ENCODE measurements at regions not wholly inside any gene's neighbourhood (a gene's known extent, or its start where the extent isn't known, plus 50 kb on each side); places are given as distances from the start of the nearest gene placed in this dataset.
"Not testable (repeated sequence)": the region's sequence is repeated elsewhere in the genome, so short reads cannot be mapped to it uniquely, and the experiment has no call there.

DNA sequence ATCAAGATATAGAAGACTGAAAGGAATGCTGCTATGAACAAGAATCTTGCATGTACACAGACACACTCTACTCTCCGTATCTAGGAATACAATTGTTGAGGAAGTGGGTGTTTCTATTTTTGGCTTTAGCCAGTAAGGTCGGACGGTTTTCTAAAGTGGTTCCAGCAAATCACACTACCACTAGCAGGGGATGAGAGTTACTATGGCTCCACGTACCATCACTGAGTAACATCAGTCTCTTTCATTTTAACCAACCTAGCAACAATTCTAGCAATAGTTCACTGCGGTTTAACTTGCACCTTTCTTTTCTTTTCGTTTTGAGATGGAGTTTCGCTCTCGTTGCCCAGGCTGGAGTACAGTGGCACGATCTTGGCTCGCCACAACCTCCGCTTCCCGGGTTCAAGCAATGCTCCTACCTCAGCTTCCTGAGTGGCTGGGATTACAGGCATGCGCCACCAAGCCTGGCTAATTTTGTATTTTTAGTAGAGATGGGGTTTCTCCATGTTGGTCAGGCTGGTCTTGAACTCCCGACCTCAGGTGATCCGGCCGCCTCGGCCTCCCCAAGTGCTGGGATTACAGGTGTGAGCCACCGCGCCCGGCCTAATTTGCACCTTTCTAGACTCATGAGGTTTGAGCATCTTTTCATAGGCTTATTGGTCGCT is 103.2 kb upstream of the ZNF746 start:
- not testable (repeated sequence) for DNase-seq

DNA sequence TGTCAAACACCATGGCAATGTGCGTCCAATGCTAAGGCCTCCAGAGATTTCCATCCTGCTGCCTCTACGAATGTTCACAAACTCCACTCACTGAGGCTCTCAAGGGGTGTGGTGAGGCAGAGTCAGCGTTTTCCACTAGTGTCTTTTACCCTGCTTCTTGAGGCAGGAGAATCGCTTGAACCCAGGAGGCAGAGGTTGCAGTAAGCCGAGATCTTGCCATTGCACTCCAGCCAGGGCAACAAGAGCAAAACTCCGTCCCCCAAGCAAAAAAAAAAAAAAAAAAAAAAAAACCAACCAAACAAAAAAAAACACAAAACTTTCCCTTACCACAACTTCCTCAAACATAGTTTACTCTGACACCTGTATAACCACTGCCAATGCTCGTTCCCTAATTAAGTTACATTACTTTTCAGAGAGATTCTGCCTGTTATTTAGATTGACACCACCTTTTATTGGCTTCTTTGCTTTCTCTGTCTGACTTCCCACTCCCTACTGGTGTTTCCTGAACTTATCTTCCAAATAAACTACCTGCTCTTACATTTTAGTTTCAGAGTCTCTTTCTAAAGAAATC is 102.1 kb upstream of the ZNF746 start:
- no peak for DNase-seq

DNA sequence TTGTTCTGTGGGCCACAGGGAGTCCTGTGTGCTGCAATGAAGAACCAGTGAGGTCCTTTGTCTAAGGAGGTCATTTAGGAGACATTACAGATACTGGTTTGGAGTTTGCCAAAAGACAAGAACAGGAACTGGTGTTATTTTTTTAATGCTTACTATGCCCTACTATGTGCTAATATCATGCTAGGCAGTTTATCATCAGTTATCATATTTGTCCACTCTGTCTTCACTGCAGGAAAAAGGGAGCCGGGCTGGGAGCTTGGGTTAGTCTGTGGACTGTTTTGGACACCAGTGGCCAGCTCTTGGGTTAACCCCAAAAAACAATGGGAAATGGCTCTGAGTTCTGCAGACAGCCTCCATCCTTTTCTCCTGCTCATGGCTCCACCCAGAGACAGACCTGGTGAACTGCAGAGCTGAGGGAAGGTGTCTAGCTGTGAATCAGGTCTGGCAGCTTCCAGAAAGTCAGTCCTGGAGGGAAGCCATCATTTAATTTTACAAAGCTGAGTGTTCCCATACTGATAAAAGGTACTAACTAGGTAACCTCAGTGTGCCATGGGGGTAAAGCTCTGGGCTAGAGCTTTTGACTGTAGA is 101.2 kb upstream of the ZNF746 start:
- DNase-seq = peak; percentile 68

DNA sequence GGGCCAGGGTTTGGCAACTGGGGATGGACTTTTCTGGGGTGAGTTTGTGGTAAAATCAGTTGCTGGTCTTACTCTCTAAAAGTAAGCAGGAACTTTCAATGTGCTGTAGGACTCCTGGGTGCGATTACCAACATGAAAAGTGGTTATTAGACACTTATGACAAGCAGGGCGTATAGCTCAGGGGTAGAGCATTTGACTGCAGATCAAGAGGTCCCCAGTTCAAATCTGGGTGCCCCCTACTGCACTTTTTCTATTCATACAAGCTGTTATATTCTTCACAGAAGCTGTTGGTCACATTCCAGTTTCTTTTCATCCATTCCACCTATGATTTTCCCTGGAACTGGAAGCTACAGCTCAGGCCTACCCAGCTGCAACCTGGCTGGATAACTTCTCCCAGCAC is 100.2 kb upstream of the ZNF746 start:
- DNase-seq = not testable (repeated sequence)

DNA sequence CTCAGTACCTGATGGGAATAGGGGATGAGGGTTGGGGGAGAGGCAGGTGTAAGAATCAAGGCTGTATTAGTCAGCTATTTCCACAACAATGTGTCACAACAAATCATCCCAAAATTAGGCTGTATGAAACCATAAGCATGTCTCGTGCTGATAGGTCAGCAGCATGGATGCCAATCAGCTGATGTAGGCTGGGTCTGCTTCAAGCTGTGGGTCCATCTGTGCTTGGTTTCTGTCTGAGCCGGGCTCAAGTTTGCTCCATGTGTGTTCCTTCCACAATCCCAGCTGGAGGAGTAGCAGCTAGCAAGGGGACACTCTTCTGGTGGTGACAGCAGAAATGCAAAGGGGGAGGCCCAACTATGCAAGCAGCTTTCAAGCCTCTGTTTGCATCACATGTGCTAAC is 97.9 kb upstream of the ZNF746 start:
- DNase-seq = no peak

DNA sequence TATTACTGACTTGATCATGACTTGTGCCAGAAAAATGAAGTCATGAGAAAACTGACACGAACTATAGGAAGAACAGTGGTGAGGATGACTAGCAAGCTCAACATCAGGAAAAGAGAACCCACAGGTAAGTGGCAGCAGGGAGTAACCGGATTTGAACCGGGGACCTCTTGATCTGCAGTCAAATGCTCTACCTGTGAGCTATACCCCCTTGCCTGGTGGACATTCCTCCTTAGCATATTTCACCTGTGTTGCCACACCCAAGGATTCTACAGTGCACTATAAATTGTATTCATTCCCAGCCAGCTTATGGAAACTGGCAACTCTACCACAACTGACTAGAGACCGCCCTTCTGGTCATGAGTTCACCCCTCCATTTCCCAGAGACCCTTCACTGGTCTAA is 97.5 kb upstream of the ZNF746 start:
- DNase-seq = no peak

DNA sequence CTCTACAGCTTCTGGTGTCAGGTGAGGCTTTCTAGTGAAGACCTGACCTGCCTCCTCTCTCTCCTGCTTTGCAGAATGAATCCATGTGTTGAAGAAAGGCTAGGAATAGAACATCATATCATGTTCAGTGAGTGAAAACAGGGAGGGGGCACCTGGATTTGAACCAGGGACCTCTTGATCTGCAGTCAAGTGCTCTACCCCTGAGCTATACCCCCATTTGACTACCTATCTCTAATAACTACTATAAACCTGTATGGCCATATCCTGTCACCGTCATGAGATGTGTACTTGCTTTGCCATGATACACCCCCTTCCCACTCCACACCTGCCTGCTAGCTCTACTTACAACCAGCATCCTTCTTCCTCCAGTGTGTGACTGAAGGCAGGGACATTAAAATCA is 91.3 kb upstream of the ZNF746 start:
- no peak for DNase-seq

DNA sequence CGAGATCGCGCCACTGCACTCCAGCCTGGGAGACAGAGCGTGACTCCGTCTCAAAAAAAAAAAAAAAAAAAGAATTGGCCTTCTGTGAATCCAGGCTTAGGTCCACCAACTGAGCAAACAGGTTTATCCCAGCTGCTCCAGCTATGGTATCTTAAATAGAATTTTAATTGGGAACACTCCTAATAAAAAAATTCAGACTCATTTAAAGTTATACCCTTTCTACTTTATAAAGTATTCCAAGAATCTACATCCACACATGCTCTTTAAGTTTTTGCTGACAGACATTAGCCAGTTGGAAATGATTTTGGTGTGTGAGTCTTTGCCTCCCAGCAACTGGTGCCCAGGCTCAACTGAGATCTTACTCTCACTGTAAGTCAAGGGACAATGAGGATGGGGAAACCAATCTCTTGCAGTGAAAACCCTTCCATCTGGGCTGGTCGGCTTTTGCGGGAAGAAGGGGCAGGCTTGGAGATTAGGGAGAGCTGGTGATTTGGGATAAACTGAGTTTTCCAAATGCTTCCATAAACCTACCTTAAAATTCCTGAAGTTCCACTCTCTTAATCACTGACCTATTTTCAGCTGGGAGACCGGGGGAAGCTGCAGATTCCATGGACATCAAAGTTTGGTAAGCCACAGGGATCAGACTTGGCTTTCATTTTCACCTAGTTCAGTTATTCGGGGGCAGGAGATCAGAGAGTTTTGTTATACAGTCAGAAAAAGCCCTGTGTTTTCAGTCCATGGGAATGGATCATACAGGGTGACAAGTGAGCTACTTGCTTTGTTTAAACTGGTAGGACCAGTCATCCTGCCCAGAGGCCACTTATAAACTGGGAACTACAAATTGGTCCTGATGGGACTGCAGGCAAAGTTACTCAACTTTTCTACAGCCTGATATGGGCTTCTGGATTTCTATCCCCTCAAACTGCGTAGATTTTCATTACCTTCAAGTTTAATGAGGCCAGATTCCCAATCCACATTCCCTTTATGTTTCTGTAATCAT is 89.3 kb upstream of the ZNF746 start:
- no peak for DNase-seq

DNA sequence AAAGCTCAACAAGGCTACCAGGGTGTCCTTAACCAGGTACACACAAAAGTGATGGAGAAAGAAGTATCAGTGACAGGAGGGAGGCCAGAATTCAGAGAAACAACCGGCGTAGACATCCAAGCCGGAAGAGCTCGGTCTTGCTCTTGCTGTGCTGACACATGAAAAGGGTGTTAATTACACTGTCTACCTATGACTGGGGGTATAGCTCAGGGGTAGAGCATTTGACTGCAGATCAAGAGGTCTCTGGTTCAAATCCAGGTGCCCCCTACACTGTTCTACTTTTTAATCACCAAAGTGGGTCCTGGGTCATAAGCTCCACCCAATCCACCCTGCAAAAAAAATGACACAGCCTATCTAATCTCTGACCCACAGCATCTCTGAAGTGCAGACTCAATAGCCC is 86.9 kb upstream of the ZNF746 start:
- DNase-seq = no peak

DNA sequence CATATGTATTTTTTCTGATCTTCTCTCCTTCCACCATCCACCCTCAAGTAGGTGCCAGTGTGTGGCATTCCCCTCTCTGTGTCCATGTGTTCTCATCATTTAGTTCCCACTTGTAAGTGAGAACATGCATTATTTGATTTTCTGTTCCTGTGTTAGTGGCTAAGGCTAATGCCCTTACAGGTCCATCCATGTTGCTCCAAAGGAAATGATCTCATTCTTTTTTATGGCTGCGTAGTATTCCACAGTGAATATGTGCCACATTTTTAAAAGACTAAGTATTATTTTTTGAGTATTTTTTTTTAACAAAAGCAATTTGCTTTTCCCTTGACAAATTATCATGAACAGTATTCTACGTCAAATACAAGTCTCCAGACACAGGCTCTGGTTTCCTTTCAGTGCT is 86.4 kb upstream of the ZNF746 start:
- no peak for DNase-seq

DNA sequence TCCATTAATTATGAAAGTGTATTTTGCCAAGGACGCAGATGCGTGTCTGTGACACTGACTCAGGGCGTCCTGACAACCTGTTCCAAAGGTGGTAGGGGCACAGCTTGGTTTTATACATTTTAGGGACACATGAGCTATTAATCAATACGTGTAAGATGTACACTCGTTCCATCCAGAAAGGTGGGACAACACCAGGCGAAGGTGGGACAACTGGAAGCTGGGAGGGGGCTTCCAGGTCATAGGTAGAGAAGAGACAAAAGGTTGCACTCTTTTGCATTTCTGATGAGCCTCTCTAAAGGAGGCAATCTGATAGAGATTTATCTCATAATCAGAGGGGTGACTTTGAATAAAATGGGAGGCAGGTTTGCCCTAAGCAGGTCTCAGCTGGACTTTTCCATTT is 82.7 kb upstream of the ZNF746 start:
- no peak for DNase-seq

DNA sequence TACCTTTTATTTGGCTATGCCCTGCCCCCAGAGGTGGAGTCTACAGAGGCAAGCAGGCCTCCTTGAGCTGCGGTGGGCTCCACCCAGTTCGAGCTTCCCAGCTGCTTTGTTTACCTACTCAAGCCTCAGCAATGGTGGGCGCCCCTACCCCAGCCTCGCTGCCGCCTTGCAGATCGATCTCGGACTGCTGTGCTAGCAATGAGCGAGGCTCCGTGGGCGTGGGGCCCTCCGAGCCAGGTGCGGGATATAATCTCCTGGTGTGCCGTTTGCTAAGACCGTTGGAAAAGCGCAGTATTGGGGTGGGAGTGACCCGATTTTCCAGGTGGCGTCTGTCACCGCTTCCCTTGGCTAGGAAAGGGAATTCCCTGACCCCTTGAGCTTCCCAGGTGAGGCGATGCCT is 81.8 kb upstream of the ZNF746 start:
- DNase-seq = not testable (repeated sequence)

DNA sequence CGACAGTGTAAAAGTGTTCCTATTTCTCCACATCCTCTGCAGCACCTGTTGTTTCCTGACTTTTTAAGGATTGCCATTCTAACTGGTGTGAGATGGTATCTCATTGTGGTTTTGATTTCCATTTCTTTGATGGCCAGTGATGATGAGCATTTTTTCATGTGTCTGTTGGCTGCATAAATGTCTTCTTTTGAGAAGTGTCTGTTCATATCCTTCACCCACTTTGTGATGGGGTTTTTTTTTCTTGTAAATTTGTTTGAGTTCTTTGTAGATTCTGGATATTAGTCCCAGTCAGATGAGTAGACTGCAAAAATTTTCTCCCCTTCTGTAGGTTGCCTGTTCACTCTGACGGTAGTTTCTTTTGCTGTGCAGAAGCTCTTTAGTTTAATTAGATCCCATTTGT is 76.8 kb upstream of the ZNF746 start:
- DNase-seq = not testable (repeated sequence)

DNA sequence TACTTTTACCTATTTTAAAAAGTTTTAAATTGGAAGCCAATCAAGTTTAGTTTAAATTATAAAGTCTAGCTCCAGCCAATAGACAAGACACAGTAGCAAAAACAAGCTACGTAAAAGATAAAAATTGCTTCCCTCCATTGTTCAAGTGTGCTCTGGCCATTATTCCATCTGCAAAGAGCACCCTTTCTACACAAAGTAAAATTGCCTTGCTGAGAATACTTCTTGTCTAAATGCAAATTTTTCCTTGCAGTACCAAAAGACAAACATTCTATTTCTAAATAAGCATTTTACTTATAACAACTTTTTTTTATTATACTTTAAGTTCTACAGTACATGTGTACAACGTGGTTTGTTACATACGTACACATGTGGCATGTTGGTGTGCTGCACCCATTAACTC is 75.9 kb upstream of the ZNF746 start:
- peak; percentile 47 for DNase-seq

DNA sequence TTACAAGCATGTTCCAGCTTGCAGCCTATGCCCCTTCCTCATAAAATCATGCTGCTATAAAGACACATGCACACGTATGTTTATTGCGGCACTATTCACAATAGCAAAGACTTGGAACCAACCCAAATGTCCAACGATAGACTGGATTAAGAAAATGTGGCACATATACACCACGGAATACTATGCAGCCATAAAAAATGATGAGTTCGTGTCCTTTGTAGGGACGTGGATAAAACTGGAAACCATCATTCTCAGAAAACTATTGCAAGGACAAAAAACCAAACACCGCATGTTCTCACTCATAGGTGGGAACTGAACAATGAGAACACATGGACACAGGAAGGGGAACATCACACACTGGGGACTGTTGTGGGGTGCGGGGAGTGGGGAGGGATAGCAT is 75.3 kb upstream of the ZNF746 start:
- DNase-seq = not testable (repeated sequence)

DNA sequence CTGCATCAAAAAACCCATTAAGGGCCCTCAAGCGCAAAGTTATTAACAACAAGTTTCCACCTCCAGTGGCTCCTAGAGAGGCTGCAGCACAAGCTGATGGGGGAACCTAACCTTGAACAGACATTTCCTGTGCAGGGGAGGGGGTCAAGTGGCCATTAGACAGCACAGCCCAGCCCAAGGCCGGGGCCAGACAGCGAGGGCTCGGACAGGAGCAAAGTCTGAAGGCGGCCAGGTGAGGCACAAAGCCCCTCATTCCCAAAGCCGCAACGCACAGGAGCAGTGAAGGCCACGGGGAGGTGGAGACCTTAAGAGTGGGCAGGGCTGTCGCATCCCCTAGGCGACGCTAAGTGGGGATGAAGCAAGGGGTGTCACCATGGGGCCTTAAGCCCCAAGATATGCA is 73.2 kb upstream of the ZNF746 start:
- no peak for DNase-seq

DNA sequence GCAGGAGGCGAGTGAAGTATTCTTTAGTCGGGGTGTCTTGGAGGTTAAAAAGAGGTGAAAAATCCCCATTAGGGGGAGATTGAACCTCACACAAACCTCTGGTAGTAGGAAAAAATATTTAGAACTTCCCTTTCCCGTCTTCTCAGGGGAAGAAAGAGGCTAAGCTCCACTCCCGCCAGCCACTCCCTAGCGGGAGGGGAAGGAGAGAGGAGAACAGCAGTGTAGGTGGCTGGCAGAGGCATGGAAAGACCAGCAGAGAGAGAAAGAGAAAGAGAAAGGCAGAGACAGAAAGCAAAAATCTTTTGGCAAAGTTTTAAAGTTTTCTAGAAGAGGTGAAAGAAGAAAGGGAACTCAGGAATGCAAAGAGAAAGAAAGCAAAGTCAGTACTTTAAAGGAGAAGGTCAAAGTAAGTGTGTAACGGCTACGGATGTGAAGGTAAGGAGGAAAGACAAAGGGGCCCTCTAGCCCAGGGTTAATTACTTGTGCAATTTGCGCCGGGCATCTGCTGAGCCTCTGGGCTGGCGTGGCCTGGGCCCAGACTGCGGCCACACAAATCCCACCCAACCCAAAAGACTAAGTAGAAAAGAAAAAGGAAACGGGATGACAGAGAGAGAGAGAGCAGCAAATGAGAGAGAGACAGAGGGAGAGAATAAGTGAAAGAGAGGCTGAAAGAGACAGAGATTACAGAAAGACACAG is 72.3 kb upstream of the ZNF746 start:
- DNase-seq = no peak

DNA sequence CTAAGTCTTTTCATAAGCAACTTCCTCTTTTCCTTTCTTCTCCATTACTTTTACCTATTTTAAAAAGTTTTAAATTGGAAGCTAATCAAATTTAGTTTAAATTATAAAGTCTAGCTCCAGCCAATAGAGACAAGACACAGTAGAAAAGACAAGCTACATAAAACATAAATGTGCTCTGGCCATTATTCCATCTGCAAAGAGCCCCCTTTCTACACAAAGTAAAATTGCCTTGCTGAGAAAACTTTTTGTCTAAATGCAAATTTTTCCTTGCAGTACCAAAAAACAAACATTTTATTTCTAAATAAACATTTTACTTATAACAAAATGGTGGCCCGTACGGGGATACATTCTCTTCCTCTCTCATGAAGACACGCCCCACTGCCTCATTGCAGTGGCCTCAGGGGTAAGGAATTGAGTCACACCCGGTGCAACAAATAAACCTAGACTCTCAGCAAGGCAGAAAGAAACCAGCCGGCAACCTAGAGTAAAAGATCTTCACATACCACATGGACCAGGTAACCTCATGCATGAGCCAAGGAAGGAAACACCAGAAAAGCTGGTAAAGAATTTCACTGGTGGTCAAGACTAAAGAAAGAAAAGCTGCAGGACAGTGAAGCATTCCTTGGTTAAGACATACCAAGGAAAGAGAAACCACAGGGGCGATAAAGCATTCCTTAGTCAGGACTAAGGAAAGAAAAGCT is 71.6 kb upstream of the ZNF746 start:
- DNase-seq = peak; percentile 13

DNA sequence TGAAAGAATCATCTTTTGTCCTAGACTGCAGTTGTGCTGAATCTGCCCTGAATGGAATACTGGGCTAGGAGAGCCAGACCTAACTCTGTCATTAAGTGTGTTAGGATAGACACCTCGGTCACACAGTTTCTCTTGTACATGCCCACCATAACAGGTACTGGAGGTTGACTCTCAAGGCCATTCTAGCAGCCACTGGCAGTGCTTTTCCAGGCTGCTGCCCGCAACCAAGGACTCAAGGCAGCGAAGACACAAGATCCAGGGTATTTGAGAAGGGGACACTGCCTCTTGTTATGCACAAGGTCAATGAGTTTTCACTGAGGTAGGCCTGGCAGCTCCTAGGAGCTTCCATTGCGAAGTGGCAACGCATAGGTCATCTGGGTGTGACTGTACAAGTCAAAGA is 70.6 kb upstream of the ZNF746 start:
- no peak for DNase-seq

DNA sequence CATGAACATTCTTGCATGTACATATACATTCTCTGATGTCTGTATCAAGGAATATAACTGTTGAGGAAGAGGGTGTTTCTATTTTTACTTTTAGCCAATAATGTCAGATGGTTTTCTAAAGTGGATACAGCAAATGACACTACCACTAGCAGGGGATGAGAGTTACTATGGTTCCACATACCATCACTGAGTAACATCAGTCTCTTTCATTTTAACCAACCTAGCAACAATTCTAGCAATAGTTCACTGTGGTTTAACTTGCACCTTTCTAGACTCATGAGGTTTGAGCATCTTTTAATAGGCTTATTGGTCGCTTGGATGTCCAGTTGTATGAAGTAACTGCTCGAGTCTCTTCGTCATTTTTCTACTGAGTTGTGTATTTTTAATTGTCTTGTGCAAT is 68.5 kb upstream of the ZNF746 start:
- no peak for DNase-seq

DNA sequence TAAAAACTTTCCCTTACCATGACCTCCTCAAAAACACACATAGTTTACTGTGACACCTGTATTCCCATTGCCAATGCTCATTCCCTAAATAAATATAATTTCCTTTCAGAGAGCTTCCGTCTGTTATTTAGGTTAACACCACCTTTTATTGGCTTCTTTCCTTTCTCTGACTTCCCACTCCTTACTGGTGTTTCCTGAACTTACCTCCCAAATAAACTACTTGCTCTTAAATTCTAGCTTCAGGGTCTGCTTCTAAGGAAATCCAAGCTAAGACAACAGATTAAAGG is 67.4 kb upstream of the ZNF746 start:
- no peak for DNase-seq

DNA sequence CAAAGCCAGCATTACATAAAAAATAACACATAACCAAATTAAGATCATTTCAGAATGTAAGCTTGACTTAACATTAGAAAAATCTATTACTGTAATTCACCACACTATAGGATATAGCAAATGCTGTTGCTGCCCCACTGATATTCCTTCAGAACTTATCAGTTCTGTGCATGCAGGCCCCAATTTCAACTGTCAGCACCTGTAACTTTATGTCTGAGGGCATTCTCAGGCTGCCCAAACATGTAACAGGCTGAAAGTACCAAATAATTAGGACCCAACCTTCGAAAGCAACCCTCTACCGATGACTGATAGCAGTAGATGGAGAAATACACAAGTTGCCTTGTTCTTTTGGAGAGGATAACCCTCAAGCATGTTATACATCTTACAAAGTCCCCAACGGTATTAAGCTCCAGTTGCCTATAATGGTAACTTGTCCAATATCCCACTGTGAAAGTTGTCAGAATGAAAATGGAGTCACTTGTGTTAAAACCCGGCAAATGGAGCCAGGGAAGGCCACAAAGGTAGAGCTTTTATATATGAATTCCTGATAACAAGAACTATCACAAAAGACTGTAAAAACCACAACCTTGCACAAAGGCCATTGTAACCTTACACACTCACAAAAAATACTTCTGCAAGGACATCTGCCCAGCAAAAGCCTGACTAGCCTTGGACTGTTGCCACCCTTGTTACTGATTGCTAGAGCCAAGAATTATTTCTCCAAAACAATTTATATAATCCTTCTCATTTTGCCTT is 66.9 kb upstream of the ZNF746 start:
- DNase-seq = no peak
